Mesenchymal stem cell (in vitro differentiated cells and primary cell): ENCODE measurements at regions not wholly inside any gene's neighbourhood (a gene's known extent, or its start where the extent isn't known, plus 50 kb on each side); places are given as distances from the start of the nearest gene placed in this dataset.

Experiments
- DNase-seq: peaks from one replicate; pipeline ENCODE4 v3.0.0-alpha.2; 2013
- H2AFZ ChIP-seq: one replicate; pipeline ENCODE4 v1.6.1; 2013; ENCODE audit warnings: low read depth, mild to moderate bottlenecking, control low read depth, inconsistent platforms, low read length, moderate library complexity
- H2AK5ac ChIP-seq: 2 replicates; pipeline ENCODE4 v1.6.1; 2013; ENCODE audit warnings: low read length, moderate library complexity, mild to moderate bottlenecking, inconsistent platforms; ENCODE audit not compliant: severe bottlenecking
- H2BK120ac ChIP-seq: one replicate; pipeline ENCODE4 v1.6.1; 2013; ENCODE audit warnings: low read depth, mild to moderate bottlenecking, inconsistent platforms, low read length, moderate library complexity
- H2BK12ac ChIP-seq, 2 experiments: one replicate each; pipeline ENCODE4 v1.6.1; 2013; ENCODE audit warnings: inconsistent platforms in 2 of 2, low read length in 2 of 2, mild to moderate bottlenecking in 2 of 2, moderate library complexity in 2 of 2, control low read depth in 1 of 2
- H2BK15ac ChIP-seq: one replicate; pipeline ENCODE4 v1.6.1; 2013; ENCODE audit warnings: mild to moderate bottlenecking, low read depth, inconsistent platforms; ENCODE audit not compliant: poor library complexity, severe bottlenecking
- H2BK5ac ChIP-seq: 2 replicates; pipeline ENCODE4 v1.6.1; 2013; ENCODE audit warnings: low read depth, mild to moderate bottlenecking, low read length, control low read depth, inconsistent platforms; ENCODE audit not compliant: poor library complexity, severe bottlenecking
- H3K14ac ChIP-seq, 2 experiments: one replicate each; pipeline ENCODE4 v1.6.1; 2013; ENCODE audit warnings: inconsistent platforms in 2 of 2, low read length in 2 of 2, control low read depth in 1 of 2, mild to moderate bottlenecking in 1 of 2, moderate library complexity in 1 of 2
- H3K18ac ChIP-seq, 2 experiments: one replicate each; pipeline ENCODE4 v1.6.1; 2013; ENCODE audit warnings: inconsistent platforms in 2 of 2, low read length in 2 of 2, control low read depth in 1 of 2, low read depth in 1 of 2, mild to moderate bottlenecking in 1 of 2
- H3K23ac ChIP-seq, 2 experiments: one replicate each; pipeline ENCODE4 v1.6.1; 2013; ENCODE audit warnings: inconsistent platforms in 2 of 2, low read length in 2 of 2, mild to moderate bottlenecking in 2 of 2, moderate library complexity in 2 of 2, control low read depth in 1 of 2
- H3K27ac ChIP-seq: 2 replicates; pipeline ENCODE4 v1.5.1; 2013; ENCODE audit warnings: mild to moderate bottlenecking, moderate library complexity, low read length, control low read depth, inconsistent platforms; ENCODE audit not compliant: poor library complexity, severe bottlenecking
- H3K27me3 ChIP-seq, 2 experiments: 2 replicates each; pipeline versions ENCODE4 v1.6.1 to v1.7.0; 2013; ENCODE audit warnings: low read length in 2 of 2, mild to moderate bottlenecking in 2 of 2, moderate library complexity in 2 of 2, control low read depth in 1 of 2, inconsistent platforms in 1 of 2; ENCODE audit not compliant: control insufficient read depth in 1 of 2, insufficient read depth in 1 of 2
- H3K36me3 ChIP-seq, 2 experiments: 2 replicates each; pipeline versions ENCODE4 v1.6.1 to v1.7.0; 2013; ENCODE audit warnings: low read length in 2 of 2, control low read depth in 1 of 2, inconsistent platforms in 1 of 2, low read depth in 1 of 2, mild to moderate bottlenecking in 1 of 2; ENCODE audit not compliant: insufficient read depth in 2 of 2, control insufficient read depth in 1 of 2
- H3K4ac ChIP-seq, 2 experiments: one replicate each; pipeline ENCODE4 v1.6.1; 2013; ENCODE audit warnings: inconsistent platforms in 2 of 2, low read length in 2 of 2, mild to moderate bottlenecking in 2 of 2, moderate library complexity in 2 of 2, control low read depth in 1 of 2, low read depth in 1 of 2
- H3K4me1 ChIP-seq: 2 replicates; pipeline ENCODE4 v1.6.1; 2013; ENCODE audit warnings: low read depth, low read length, control low read depth; ENCODE audit not compliant: control insufficient read depth, insufficient read depth
- H3K4me2 ChIP-seq: 2 replicates; pipeline ENCODE4 v1.6.1; 2013; ENCODE audit warnings: low read length, mild to moderate bottlenecking, inconsistent platforms; ENCODE audit not compliant: poor library complexity, severe bottlenecking
- H3K4me3 ChIP-seq, 2 experiments: 2 replicates each; pipeline versions ENCODE4 v1.5.1 to v1.7.0; 2013; ENCODE audit warnings: low read length in 2 of 2, mild to moderate bottlenecking in 2 of 2, control low read depth in 1 of 2, low read depth in 1 of 2; ENCODE audit not compliant: insufficient read depth in 1 of 2
- H3K79me1 ChIP-seq: replicated peaks from 2 replicates; pipeline ENCODE4 v1.6.1; 2013; ENCODE audit warnings: mild to moderate bottlenecking, control low read depth, low read length, inconsistent platforms; ENCODE audit not compliant: poor library complexity, severe bottlenecking
- H3K9ac ChIP-seq: 2 replicates; pipeline ENCODE4 v1.7.0; 2013; ENCODE audit warnings: mild to moderate bottlenecking, low read length, moderate library complexity
- H3K9me3 ChIP-seq: 2 replicates; pipeline ENCODE4 v1.7.0; 2013; ENCODE audit warnings: mild to moderate bottlenecking, low read length; ENCODE audit not compliant: control insufficient read depth
- H4K8ac ChIP-seq: one replicate; pipeline ENCODE4 v1.6.1; 2013; ENCODE audit warnings: inconsistent platforms, mild to moderate bottlenecking, low read length, moderate library complexity
- H4K91ac ChIP-seq: one replicate; pipeline ENCODE4 v1.6.1; 2013; ENCODE audit warnings: mild to moderate bottlenecking, low read length, inconsistent platforms
- WGBS: methylation state at CpG from one replicate; pipeline ENCODE4 v1.1.7; 2013; ENCODE audit warnings: mixed read lengths; 5-methylcytosine and 5-hydroxymethylcytosine counted together

DNA sequence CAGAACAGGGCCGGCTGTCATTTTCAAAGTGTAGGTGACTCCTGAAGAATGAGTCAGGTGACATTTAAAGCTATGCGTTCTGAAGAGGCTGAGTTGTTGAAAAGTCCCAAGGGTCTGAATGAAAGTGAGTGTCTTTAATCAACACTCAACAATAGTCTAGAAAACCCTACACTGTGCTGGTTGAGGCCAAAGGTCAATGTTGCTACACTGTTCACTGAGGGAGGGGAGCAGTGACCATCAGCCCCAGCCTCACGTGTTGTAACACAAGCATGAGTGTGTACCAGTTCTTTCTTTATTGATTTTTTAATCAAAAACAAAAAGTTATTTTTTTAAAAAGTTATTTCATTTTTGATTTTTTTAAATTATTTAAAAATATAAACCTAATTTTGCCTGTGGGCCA, 418.8 kb upstream of the LRFN5 start:
- Histone ChIP-seq H3K36me3 (no peaks in the 10 kb centered on the region), H3K9ac (no peak overlapping the region), H3K23ac (no peak overlapping the region), H3K18ac (no peak overlapping the region), H3K9me3 (no peaks in the 10 kb centered on the region), H2AFZ (no peak overlapping the region), H4K91ac (no peak overlapping the region), H3K4me2 (no peak overlapping the region), H2BK120ac (no peak overlapping the region), H3K14ac (no peak overlapping the region), H3K4ac (no peak overlapping the region), H2AK5ac (no peak overlapping the region), H3K79me1 (no peaks in the 10 kb centered on the region), H4K8ac (no peak overlapping the region), H3K4me3 (no peak overlapping the region), H3K4me1 (no peaks in the 10 kb centered on the region), H3K27ac (no peak overlapping the region), H3K27me3 (no peaks in the 10 kb centered on the region), H2BK5ac (no peak overlapping the region), H2BK12ac (no peak overlapping the region), H2BK15ac (no peak overlapping the region)
- no peak for DNase-seq
- WGBS = 71% methylated on average over 1 of the region's 3 CpGs

DNA sequence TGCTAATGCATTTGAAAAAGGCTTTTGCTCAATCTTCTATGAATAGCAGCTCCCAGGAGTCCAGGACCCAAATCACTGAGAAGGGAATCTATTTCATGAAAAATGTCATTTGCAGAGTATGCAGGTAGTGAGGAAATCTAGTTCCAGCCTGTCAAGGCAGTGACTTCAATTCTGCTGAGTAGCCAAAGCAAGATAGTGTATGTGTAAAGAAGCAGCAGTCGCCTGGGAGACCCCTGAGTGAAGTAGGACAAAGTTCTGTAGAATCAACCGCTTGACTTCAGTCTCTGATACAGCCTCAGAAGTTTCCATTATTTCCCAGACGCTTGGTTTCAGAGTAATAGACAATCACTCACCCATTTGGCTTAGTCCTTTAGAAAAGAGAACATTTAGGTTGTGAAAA, 435.6 kb upstream of the LRFN5 start:
- no peak overlapping the region for H3K23ac ChIP-seq
- peak overlapping the region; percentile 23 for H2AFZ ChIP-seq
- H3K79me1 ChIP-seq = no peaks in the 10 kb centered on the region
- H2BK12ac ChIP-seq = no peak overlapping the region
- no peak overlapping the region for H3K9ac ChIP-seq
- H3K4me2 ChIP-seq = no peak overlapping the region
- no peaks in the 10 kb centered on the region for H3K27me3 ChIP-seq
- H3K4me3 ChIP-seq = no peak overlapping the region
- no peak overlapping the region for H3K18ac ChIP-seq
- no peak overlapping the region for H2BK120ac ChIP-seq
- H3K9me3 ChIP-seq = no peaks in the 10 kb centered on the region
- no peaks in the 10 kb centered on the region for H3K36me3 ChIP-seq
- 80% methylated on average over 1 of the region's 3 CpGs for WGBS
- H4K91ac ChIP-seq = no peak overlapping the region
- no peaks in the 10 kb centered on the region for H3K4me1 ChIP-seq
- no peak overlapping the region for H3K14ac ChIP-seq
- H2BK5ac ChIP-seq = no peak overlapping the region
- no peak overlapping the region for H2AK5ac ChIP-seq
- no peak overlapping the region for H2BK15ac ChIP-seq
- H3K4ac ChIP-seq = no peak overlapping the region
- no peak for DNase-seq
- no peak overlapping the region for H4K8ac ChIP-seq
- H3K27ac ChIP-seq = no peak overlapping the region

DNA sequence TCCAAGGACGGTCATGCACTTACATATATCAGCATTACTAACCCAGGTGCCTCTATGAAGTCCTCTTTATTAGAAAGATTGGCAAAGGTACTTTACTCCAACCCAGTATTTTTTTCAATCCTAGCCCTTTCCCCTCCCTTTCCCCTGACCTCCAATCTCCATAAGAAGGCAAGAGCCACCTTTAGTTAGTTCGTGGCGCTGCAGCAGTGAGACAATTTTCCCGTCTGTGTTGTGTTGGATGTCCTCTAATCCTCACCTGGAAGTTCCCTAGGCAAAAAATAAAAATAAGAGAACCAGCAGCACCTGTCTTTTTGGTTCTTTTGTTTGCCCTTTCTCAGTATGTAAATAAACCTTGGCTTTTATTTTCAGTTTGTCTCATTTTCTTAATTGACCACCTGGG, 439.6 kb upstream of the LRFN5 start:
- H2BK120ac ChIP-seq = no peak overlapping the region
- H3K4me1 ChIP-seq = no peaks in the 10 kb centered on the region
- H2BK12ac ChIP-seq = no peak overlapping the region
- H3K18ac ChIP-seq = no peak overlapping the region
- H3K9ac ChIP-seq = no peak overlapping the region
- H4K91ac ChIP-seq = no peak overlapping the region
- no peak overlapping the region for H3K23ac ChIP-seq
- H2BK15ac ChIP-seq = no peak overlapping the region
- no peaks in the 10 kb centered on the region for H3K36me3 ChIP-seq
- no peaks in the 10 kb centered on the region for H3K79me1 ChIP-seq
- no peaks in the 10 kb centered on the region for H3K9me3 ChIP-seq
- WGBS = 71% methylated on average over 4 of the region's 4 CpGs
- no peak overlapping the region for H3K27ac ChIP-seq
- no peak overlapping the region for H3K4me3 ChIP-seq
- DNase-seq = no peak
- H3K14ac ChIP-seq = no peak overlapping the region
- no peak overlapping the region for H2BK5ac ChIP-seq
- H3K27me3 ChIP-seq = no peaks in the 10 kb centered on the region
- no peak overlapping the region for H4K8ac ChIP-seq
- H3K4ac ChIP-seq = no peak overlapping the region
- H2AFZ ChIP-seq = no peak overlapping the region
- H2AK5ac ChIP-seq = no peak overlapping the region
- H3K4me2 ChIP-seq = no peak overlapping the region

DNA sequence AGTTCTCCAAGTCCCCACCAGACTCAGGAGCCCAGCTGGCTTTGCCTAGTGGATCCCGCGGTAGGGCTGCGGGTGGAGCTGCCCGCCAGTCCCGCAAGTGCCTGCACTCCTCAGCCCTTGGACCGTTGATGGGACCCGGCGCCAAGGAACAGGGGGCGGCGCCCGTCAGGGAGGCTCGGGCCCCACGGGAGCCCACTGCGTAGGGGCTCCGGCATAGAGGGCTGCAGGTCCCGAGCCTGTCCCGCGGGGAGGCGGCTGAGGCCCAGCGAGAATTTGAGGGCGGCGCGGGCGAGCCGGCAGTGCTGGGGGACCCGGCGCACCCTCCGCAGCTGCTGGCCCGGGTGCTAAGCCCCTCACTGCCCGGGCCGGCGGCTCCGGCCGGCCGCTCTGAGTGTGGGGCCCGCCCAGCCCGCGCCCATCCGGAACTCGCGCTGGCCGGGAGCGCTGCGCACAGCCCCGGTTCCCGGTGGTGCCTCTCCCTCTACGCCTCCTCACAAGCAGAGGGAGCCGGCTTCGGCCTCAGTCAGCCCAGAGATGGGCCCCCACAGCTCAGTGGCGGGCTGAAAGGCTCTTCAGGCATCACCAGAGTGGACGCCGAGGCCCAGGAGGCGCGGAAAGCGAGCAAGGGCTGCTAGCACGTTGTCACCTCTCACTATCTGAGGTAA, 452.4 kb upstream of the LRFN5 start:
- Histone ChIP-seq H3K4ac (no peak overlapping the region), H3K18ac (no peak overlapping the region), H3K79me1 (no peaks in the 10 kb centered on the region), H3K27me3 (no peaks in the 10 kb centered on the region), H4K8ac (no peak overlapping the region), H3K4me2 (no peak overlapping the region), H2BK120ac (no peak overlapping the region), H3K4me3 (no peak overlapping the region), H3K4me1 (no peaks in the 10 kb centered on the region), H3K23ac (no peak overlapping the region), H3K36me3 (no peaks in the 10 kb centered on the region), H3K27ac (no peak overlapping the region), H3K14ac (no peak overlapping the region), H4K91ac (no peak overlapping the region), H2BK5ac (no peak overlapping the region), H2BK12ac (no peak overlapping the region), H2AK5ac (no peak overlapping the region), H3K9ac (no peak overlapping the region), H2AFZ (no peak overlapping the region), H3K9me3 (no peaks in the 10 kb centered on the region), H2BK15ac (no peak overlapping the region)
- DNase-seq = no peak
- 95% methylated on average over 45 of the region's 56 CpGs for WGBS
